ENCODE measurements at regions not wholly inside any gene's neighbourhood (a gene's known extent, or its start where the extent isn't known, plus 50 kb on each side); places are given as distances from the start of the nearest gene placed in this dataset.

DNA sequence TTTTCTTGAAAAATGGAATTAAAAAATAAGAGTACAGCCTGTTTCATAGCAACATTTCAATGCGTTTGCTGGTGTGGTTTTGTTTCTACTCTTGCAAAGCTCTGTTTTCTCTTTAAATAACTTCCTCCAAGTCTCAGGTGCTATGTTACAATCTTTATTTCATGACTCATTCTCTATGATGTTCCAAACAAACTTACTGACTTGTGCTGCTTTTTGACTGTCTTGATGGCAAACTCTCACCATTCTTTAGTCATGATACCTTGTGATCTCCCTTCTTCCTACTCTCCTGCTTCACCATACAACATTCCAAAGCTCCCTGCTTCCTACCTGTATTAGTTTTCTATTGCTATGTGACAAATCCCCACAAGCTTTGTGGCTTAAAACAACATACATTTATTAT, 166.1 kb downstream of the C11orf91 start:
- Histone ChIP-seq H3K36me3 (no peaks in the 10 kb centered on the region), H3K4me1 (ENCODE audit: control insufficient read depth in 1 of 2, insufficient read depth in 1 of 2, low read depth in 1 of 2, low read length in 1 of 2) (peaks cover 15 to 46% of the 10 kb centered on the region in 2 experiments), H3K9me3 (no peaks in the 10 kb centered on the region), H3K4me3 (ENCODE audit: low read depth in 1 of 2, low read length in 1 of 2) (no peak overlapping the region), H3K27ac (peak overlapping the region; percentile 18), H3K27me3 (no peaks in the 10 kb centered on the region)
- TF ChIP-seq CTCF (IDR thresholded peaks at IDR 0.05): no peak

DNA sequence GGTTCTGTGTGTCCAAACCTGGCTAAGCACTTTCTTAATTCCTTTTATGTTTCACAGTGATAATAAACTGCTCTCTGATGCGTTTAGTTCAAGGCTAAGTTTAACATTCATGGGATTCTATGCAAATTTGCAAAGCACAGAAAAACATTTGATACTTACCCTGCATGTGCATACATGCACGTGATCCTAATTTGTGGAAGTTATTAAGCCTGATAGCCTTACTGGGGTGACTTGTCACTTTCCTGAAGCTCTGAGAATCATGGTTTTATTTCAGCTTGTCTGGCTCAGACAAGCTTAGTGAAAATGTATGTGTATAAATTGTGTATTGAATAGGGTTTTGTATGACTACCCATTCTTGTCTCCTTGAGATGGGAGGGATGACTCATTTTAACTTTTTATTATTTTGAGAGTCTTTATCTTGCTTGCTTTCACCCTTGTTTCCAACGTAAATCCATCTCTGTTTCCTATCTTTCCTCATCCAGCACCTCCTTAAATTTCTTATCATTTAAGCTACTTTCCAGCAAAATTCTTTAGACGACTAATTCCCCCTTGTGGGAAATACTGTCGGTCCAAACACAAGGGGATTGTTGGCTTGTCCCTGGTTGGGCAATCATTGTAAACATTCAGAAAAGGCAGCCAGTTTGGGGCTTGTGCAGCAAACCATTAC, 167.1 kb downstream of the C11orf91 start:
- H3K27me3 ChIP-seq: no peaks in the 10 kb centered on the region
- H3K27ac ChIP-seq: no peak overlapping the region
- peaks cover 10 to 36% of the 10 kb centered on the region in 2 experiments for H3K4me1 ChIP-seq (ENCODE audit: control insufficient read depth in 1 of 2, insufficient read depth in 1 of 2, low read depth in 1 of 2, low read length in 1 of 2)
- no peak for TF ChIP-seq CTCF (IDR thresholded peaks at IDR 0.05)
- no peaks in the 10 kb centered on the region for H3K36me3 ChIP-seq
- H3K4me3 ChIP-seq (ENCODE audit: low read depth in 1 of 2, low read length in 1 of 2): no peak overlapping the region
- H3K9me3 ChIP-seq: no peaks in the 10 kb centered on the region

- Histone ChIP-seq H3K4me3 (ENCODE audit: low read depth in 1 of 2, low read length in 1 of 2) (no peak overlapping the region), H3K9me3 (no peaks in the 10 kb centered on the region), H3K27me3 (no peaks in the 10 kb centered on the region), H3K4me1 (ENCODE audit: control insufficient read depth in 1 of 2, insufficient read depth in 1 of 2, low read depth in 1 of 2, low read length in 1 of 2) (peaks cover 10 to 33% of the 10 kb centered on the region in 2 experiments), H3K27ac (peak overlapping the region; percentile 38), H3K36me3 (no peaks in the 10 kb centered on the region)
- TF ChIP-seq CTCF (IDR thresholded peaks at IDR 0.05): no peak
Measured at GRCh38 chr11:33532720-33533385, 167.8 kb downstream of the C11orf91 start.

DNA sequence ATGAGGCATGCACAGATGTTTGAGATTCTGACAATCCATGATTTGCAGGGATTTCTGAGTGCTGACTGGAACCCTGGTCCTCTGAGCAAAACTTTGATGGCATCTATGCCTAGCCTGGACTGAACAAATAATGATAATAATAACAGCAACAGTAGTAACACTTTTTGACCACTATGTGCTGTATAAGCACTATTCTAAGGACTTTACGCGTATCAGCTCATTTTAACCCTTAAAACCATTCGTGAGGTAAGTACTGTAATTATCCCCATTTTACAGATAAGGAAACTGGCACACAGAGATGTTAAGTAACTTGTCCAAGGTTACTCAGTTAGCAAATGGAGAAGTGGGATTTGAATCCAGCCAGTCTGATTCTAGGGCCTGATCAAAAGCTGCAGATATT, 168.4 kb downstream of the C11orf91 start:
- no peak overlapping the region for H3K27ac ChIP-seq
- H3K36me3 ChIP-seq: no peaks in the 10 kb centered on the region
- no peaks in the 10 kb centered on the region for H3K9me3 ChIP-seq
- H3K4me1 ChIP-seq (ENCODE audit: control insufficient read depth in 1 of 2, insufficient read depth in 1 of 2, low read depth in 1 of 2, low read length in 1 of 2): peaks cover 10 to 33% of the 10 kb centered on the region in 2 experiments
- no peaks in the 10 kb centered on the region for H3K27me3 ChIP-seq
- TF ChIP-seq CTCF (IDR thresholded peaks at IDR 0.05): no peak
- no peak overlapping the region for H3K4me3 ChIP-seq (ENCODE audit: low read depth in 1 of 2, low read length in 1 of 2)

DNA sequence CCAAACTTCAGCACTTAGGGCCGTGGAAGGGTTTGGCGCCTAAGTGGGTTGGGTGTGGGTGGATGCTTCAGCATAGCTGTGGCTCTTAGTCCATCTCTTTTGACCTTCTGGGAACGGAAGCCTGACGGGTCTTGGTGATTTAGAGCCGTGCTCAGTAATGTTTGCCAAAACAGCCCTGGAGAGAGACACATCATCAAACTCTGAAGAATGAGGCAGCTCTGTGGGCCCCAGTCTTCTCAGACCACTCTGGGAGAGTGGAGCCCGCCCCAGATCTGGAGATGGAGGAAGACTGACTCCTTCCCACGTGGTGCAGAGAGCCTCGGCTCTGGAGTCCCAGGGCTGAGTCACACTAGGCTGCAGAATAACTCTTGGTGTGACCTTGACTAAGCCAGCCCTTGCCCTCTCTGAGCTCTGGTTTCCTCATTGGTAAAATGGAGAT, 168.9 kb downstream of the C11orf91 start:
- Histone ChIP-seq H3K4me3 (ENCODE audit: low read depth in 1 of 2, low read length in 1 of 2) (no peak overlapping the region), H3K27me3 (no peaks in the 10 kb centered on the region), H3K27ac (no peak overlapping the region), H3K9me3 (no peaks in the 10 kb centered on the region), H3K4me1 (ENCODE audit: control insufficient read depth in 1 of 2, insufficient read depth in 1 of 2, low read depth in 1 of 2, low read length in 1 of 2) (peaks cover 10 to 33% of the 10 kb centered on the region in 2 experiments), H3K36me3 (no peaks in the 10 kb centered on the region)
- TF ChIP-seq CTCF (IDR thresholded peaks at IDR 0.05): no peak
